HG03175 (cell line): ENCODE measurements at regions not wholly inside any gene's neighbourhood (a gene's known extent, or its start where the extent isn't known, plus 50 kb on each side); places are given as distances from the start of the nearest gene placed in this dataset.
"Not testable (repeated sequence)": the region's sequence is repeated elsewhere in the genome, so short reads cannot be mapped to it uniquely, and the experiment has no call there.

Source experiments
- ATAC-seq: cut with Tn5 transposase; IDR thresholded peaks from one replicate; pipeline ENCODE4 v1.9.1; 2021; ENCODE audit warnings: mild to moderate bottlenecking, moderate library complexity; ENCODE audit not compliant: unreplicated experiment

DNA sequence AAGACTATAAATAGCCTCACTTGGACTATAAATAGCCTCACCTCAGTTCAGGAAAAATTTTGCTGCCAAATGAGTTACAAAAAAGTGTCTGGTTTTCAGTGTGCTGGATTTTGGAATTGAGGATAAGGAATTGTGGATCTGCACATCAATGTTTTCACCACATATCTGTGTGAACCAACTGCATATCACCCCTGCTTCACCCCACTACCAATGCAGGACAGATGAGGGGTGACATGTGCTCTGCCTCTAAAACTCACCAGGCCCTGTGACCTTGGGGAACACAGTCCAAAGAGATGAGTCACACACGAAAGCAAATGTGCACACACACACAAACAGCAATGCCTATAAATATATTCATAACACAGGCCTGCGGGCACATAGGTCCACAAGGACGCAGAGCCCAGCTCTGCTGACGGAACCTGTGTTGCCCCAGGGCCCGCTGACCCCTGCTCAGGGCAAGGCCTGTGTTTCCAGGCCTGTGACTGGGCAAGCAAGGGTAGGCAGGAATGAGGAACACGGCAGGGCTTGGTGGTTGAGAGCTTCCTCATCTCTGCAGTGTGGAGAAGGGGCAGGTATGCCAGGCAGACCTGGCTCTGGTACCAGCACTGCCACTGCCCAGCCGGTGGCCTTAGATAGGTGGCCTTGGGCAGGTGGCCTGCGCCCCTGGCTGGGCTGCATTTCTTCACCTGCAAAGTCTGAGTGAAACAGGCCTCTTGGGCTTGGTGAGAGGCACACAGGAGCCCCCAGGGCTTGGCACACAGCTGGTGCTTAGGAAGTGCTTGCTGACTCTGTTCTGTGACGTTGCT is 82.4 kb downstream of the ARL6IP4 start:
- ATAC-seq, result no peak

DNA sequence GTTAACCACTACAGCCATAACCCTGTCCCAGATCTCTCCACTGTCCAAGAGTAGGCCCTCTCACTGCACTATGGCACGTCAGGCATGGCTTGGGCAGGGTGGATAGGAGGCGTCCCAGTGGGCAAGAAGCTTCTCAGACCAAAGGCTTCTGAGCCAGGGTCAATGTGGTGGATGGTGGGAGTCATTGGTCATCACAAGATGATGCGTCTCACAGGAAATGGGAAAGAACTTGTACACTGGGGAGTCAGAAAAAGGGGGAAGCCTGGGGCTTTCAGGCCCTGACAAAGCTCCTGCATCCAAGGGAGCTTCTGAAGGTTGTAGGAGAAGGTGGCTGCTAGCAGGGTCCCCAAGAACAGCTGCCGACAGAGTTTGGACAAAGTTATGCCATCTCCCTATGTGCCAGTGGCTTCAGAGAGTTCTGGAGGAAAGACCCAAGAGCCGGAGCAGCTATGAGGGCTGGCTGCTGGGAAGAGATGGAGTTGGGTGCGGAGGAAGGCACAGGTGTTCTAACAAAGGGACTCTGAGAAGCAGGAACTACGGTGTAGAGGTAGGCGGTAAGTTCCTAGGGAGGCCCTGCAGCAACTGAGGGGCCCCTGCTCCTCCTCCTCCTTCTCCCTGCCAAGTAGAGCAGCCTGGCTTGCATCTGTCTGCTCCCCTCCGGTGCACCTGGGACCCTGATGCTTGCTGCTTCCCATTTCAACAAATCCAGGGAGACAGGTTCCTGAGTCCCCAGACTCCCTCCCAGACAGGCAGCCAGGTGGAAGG is 81.1 kb downstream of the ARL6IP4 start:
- ATAC-seq, result no peak

- ATAC-seq, result no peak
Observed at GRCh38 chr12:123059500-123059899, 79.0 kb downstream of the ARL6IP4 start.

- ATAC-seq, result no peak
Observed at GRCh38 chr12:123058980-123059379, 78.5 kb downstream of the ARL6IP4 start.

GRCh38 chr12:123058481-123058880 is 78.0 kb downstream of the ARL6IP4 start:
- no peak for ATAC-seq

GRCh38 chr12:123057513-123058265 is 77.2 kb downstream of the ARL6IP4 start:
- ATAC-seq, result no peak

DNA sequence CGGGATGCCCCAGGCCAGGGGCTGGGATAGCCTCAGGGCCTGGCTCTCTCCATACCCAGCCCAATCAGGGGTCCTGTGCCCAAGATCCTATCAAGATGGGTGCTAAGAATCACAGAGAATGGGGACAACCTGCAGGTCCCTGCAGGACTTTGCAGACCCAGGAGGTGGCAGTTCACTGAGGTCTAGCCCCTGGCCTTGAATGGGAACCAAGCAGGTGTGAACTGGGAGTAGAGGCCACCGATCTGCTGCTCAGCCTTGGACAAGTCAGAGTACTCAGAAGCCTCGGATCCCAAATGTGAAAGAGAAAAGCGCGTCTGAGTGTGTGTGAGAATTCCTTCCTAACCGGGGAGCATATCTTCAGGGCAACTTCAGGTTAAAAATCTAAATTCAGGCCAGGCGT is 76.2 kb downstream of the ARL6IP4 start:
- ATAC-seq, result no peak

DNA sequence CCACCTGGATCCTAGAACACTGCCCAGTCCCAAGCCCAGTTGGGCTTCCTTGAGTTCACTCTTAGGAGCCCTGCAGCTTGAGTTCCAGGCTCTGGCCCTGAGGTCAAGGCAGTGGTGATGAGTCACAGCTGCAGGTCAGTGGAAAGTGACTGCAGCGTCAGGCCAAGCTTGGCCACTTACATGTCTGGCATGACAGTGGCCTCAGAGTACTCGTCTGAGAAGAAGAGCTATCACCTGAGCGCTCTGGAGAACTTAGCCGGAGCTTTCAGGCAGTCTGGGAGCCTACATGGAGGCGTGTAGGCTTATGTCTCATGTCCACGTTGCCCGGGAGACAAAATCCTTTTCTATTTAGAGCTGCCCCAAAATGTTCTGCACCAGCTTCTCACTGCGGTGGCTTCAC is 75.6 kb downstream of the ARL6IP4 start:
- no peak for ATAC-seq

GRCh38 chr12:123055281-123055766 is 74.8 kb downstream of the ARL6IP4 start:
- no peak for ATAC-seq

DNA sequence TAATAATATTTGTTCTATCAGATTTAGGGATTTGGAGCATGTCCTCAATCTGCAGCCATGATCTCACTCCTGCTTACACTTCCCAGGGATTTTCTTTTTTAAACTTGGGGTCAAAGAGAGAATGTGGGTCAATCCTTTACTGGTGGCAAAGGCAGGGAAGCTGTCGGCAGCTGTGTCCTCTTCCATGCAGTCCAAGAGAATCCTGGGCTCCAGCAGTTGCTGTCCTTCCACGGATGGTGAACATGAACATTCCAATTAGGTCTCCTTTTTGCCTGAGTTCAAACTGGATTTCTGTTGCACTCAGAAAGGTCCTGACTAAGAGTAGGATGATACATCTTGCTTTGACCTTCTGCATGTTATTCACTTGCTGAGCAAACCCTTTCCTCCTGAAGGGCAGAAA is 73.9 kb downstream of the ARL6IP4 start:
- ATAC-seq, result no peak

DNA sequence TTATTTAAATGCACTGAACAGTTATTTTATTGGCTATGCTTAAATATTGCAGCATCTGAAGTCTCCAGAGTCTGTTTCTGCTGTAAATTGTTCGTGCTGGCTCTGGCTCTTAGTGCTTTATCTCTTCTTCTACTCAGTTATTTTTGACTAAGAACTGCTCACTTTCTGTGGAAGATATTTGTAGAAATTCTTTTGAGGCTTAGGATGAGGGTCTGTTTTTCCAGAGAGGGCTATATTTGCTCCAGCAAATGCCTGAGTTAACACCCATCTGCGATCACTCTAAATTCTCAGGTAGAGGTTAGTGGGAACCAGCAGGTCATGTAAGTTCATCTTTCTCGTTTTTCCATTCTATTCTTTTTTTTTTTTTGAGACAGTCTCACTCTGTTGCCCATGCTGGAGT is 71.1 kb downstream of the ARL6IP4 start:
- ATAC-seq, result no peak

DNA sequence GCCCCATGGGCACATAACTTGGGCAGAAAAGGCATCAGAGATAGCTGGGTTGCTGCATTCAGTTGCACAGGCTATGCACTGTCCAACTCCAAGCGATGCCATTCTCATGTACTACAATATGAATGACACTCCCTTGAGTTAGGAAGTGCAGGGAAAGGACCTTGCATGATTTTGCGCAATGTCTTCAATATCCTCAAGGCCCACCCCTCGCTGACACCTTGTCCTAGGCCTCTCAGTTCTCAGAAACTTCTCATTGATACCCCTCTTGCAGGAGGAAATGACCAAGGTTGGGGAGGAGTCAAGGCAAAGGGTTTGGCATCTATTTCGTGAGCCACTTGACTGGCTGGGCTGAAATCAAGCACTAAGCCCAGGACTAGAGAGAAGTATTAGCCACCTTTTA is 70.4 kb downstream of the ARL6IP4 start:
- no peak for ATAC-seq

DNA sequence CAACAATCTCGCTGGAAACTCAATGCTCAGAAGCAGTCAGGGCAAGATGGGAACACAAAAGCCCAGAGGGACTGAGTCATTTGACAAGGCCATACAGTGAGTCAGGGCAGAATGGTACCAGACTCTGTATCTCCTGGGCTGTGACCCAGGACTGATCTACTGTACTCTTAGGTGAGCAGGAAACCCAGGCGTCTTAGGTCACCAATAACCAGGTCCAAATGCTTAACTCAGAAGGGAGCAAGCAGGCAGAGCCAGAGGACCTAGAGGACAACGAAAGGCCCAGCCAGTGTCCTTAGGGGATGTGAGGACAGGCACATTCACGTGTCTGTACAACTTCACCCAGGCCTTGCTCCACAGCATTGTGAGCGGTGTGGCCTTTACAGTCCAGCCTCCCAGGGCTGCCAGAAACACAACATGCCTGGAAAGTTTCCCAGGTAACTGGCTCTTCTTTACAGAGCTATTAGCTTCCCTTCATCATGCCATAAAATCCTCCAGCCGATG is 69.9 kb downstream of the ARL6IP4 start:
- ATAC-seq, result no peak

DNA sequence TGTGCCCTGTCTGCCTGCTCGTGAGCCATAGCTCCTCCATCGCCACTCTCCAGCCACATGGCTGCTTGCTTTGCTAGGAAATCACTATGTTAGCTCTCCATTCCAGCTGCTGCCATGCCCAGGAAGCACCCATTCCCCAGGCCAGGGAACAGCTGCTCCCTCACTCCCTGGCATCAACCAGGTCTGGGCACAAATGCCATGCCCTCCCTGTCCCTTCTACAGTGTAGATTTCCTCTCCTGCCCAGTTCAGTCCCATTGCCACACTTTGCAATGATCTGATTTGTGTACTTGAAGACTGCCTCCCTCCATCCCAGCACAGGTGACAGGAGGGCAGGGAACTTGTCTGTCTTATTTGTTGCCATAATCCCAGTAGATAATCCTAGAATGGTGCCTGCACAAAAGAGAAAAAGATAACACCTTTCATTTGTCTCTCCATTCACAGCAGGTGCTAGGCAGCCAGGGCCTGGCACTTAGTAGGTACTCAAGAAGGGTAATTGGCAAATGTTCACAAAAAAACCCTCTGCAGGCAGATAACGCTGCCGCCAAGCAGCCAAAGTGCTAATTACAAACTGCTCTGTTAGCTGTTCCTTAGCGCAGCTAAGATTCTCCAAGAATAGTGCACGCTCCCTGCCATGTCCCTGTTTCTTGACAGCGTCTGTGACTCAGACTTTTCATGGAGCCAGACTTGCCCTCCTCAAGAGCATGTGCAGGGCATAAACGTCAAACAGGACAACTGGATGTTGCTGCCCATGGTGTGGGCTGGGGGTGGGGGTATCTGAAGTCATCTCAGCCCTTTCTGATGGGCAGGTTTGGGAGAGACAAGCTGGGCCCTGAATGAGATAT is 69.1 kb downstream of the ARL6IP4 start:
- ATAC-seq, result no peak

DNA sequence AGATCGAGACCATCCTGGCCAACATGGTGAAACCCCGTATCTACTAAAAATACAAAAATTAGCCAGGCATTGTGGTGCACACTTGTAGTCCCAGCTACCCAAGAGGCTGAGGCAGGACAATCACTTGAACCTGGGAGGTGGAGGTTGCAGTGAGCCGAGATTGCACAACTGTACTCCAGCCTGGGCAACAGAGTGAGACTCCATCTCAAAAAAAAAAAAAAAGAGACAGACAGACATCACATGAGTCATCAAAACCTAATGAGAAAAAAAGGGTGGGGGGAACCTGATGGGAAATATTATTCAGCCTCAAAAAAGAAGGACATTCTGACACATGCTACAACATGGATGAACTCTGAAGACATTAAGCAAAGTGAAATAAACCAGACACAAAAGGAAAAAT is 67.4 kb downstream of the ARL6IP4 start:
- not testable (repeated sequence) for ATAC-seq

- no peak for ATAC-seq
Observed at GRCh38 chr12:123047289-123047688, 66.8 kb downstream of the ARL6IP4 start.

DNA sequence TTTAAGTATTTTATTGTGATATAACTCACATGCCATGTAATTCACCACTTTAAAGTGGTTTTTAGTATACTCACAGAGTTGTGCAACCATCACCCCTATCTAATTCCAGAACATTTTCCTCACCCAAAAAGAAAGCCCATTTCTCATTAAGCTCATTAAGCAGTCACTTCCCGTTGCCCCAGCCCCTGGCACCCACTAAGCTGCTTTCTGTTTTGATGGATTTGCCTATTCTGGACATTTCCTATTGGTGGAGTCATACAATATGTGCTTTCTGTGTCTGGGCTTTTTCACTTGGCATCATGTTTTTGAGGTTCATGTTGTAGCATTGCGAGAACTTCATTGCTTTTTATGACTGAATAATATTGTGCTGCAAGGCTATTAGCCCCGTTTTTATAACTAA is 66.0 kb downstream of the ARL6IP4 start:
- no peak for ATAC-seq

DNA sequence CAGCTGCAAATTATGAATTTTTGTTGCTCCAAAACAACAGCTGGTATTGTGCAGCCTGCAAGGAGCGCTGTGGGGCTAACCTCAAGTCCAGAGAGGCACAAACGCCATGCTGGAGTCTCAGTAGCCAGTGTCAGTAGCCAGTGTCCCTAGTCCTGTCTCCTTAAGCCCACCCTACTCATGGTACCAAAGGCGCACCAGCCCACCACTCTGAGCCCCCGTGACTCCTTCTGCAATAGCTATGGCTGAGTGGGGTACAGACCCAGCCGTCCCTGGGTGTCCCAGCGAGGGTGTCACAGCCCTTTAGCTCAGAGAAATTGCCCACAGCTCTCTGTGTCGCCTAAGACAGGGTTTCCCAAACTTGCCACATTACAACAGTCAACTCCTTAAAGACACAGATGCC is 65.2 kb downstream of the ARL6IP4 start:
- ATAC-seq, result no peak

- no peak for ATAC-seq
Observed at GRCh38 chr12:123044351-123044750, 63.9 kb downstream of the ARL6IP4 start.

GRCh38 chr12:123043536-123044001 is 63.1 kb downstream of the ARL6IP4 start:
- ATAC-seq, result no peak
